WTC11 (cell line): ENCODE measurements at regions not wholly inside any gene's neighbourhood (a gene's known extent, or its start where the extent isn't known, plus 50 kb on each side); places are given as distances from the start of the nearest gene placed in this dataset.

Experiments used
- CBFB ChIP-seq: sonication (generic); formaldehyde crosslinking; IDR thresholded peaks from 2 replicates; pipeline ENCODE4 v1.8.1; 2022; ENCODE audit warnings: mild to moderate bottlenecking, low read depth, missing genetic modification reagents
- NFE2L1 ChIP-seq: sonication (generic); formaldehyde crosslinking; IDR thresholded peaks from 2 replicates; pipeline ENCODE4 v1.8.1; 2023; ENCODE audit warnings: missing genetic modification reagents
- SP1 ChIP-seq: sonication (generic); formaldehyde crosslinking; conservative IDR thresholded peaks from 2 replicates; pipeline ENCODE4 v1.8.1; 2022; ENCODE audit warnings: missing genetic modification reagents
- ZNF232 ChIP-seq: sonication (generic); formaldehyde crosslinking; IDR thresholded peaks from 2 replicates; pipeline ENCODE4 v1.8.0; 2022; ENCODE audit warnings: mild to moderate bottlenecking, missing genetic modification reagents
- TF ChIP-seq, protein P1 (sequence below): fragments of 200-600 bp; IDR thresholded peaks from 2 replicates; pipeline ENCODE4 v1.8.0; 2022; ENCODE audit warnings: antibody characterized with exemption
- TF ChIP-seq, protein P2 (sequence below): sonication (generic); formaldehyde crosslinking; IDR thresholded peaks from 2 replicates; pipeline ENCODE4 v1.8.1; 2023; ENCODE audit warnings: mild to moderate bottlenecking, missing genetic modification reagents, moderate library complexity
- TF ChIP-seq, protein P3 (sequence below): sonication (generic); formaldehyde crosslinking; IDR thresholded peaks from 2 replicates; pipeline ENCODE4 v1.8.1; 2022; ENCODE audit warnings: mild to moderate bottlenecking, moderate library complexity, missing genetic modification reagents
- TF ChIP-seq, protein P4 (sequence below): sonication (generic); formaldehyde crosslinking; IDR thresholded peaks from 2 replicates; pipeline ENCODE4 v1.8.0; 2022; ENCODE audit warnings: mild to moderate bottlenecking, missing genetic modification reagents
- TF ChIP-seq, protein P5 (sequence below): sonication (generic); formaldehyde crosslinking; IDR thresholded peaks from 2 replicates; pipeline ENCODE4 v1.8.0; 2022; ENCODE audit warnings: mild to moderate bottlenecking, missing genetic modification reagents

DNA sequence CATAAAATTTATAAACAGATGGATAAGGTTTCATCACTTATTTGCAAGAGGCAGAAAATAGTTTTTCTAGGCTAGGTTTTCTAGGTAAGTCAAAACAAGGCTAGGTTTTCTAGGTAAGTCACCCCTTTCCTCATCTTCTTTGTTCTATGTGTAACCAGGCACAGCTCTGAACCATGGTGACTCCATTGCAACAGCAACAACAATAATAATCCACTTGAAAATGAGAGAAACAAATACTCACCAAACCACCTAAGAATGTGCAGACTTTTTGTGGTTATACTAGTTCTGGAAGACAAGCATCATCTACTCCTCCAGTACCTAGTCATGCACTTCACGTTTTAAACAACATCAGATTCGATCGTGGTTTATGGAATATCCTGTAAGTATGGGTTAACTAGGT, 237.4 kb upstream of the ACVR2A start:
- TF ChIP-seq CBFB = no peak
- TF ChIP-seq SP1 (CRISPR knock-in tag) = no peak
- TF ChIP-seq, protein P1, sequence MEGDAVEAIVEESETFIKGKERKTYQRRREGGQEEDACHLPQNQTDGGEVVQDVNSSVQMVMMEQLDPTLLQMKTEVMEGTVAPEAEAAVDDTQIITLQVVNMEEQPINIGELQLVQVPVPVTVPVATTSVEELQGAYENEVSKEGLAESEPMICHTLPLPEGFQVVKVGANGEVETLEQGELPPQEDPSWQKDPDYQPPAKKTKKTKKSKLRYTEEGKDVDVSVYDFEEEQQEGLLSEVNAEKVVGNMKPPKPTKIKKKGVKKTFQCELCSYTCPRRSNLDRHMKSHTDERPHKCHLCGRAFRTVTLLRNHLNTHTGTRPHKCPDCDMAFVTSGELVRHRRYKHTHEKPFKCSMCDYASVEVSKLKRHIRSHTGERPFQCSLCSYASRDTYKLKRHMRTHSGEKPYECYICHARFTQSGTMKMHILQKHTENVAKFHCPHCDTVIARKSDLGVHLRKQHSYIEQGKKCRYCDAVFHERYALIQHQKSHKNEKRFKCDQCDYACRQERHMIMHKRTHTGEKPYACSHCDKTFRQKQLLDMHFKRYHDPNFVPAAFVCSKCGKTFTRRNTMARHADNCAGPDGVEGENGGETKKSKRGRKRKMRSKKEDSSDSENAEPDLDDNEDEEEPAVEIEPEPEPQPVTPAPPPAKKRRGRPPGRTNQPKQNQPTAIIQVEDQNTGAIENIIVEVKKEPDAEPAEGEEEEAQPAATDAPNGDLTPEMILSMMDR = no peak
- TF ChIP-seq, protein P2, sequence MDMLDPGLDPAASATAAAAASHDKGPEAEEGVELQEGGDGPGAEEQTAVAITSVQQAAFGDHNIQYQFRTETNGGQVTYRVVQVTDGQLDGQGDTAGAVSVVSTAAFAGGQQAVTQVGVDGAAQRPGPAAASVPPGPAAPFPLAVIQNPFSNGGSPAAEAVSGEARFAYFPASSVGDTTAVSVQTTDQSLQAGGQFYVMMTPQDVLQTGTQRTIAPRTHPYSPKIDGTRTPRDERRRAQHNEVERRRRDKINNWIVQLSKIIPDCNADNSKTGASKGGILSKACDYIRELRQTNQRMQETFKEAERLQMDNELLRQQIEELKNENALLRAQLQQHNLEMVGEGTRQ = no peak
- TF ChIP-seq, protein P3, sequence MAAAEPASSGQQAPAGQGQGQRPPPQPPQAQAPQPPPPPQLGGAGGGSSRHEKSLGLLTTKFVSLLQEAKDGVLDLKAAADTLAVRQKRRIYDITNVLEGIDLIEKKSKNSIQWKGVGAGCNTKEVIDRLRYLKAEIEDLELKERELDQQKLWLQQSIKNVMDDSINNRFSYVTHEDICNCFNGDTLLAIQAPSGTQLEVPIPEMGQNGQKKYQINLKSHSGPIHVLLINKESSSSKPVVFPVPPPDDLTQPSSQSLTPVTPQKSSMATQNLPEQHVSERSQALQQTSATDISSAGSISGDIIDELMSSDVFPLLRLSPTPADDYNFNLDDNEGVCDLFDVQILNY = no peak
- TF ChIP-seq ZNF232 = no peak
- TF ChIP-seq, protein P4, sequence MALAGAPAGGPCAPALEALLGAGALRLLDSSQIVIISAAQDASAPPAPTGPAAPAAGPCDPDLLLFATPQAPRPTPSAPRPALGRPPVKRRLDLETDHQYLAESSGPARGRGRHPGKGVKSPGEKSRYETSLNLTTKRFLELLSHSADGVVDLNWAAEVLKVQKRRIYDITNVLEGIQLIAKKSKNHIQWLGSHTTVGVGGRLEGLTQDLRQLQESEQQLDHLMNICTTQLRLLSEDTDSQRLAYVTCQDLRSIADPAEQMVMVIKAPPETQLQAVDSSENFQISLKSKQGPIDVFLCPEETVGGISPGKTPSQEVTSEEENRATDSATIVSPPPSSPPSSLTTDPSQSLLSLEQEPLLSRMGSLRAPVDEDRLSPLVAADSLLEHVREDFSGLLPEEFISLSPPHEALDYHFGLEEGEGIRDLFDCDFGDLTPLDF (CRISPR knock-in tag) = no peak
- TF ChIP-seq NFE2L1 (CRISPR knock-in tag) = no peak
- TF ChIP-seq, protein P5, sequence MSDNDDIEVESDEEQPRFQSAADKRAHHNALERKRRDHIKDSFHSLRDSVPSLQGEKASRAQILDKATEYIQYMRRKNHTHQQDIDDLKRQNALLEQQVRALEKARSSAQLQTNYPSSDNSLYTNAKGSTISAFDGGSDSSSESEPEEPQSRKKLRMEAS (CRISPR knock-in tag) = no peak
